SW 1271 (cell line): ENCODE measurements at regions not wholly inside any gene's neighbourhood (a gene's known extent, or its start where the extent isn't known, plus 50 kb on each side); places are given as distances from the start of the nearest gene placed in this dataset.

ENCODE experiments used
- DNase-seq, 2 experiments: peaks; one replicate each; lab custom pipeline; 2025; lab: John Stamatoyannopoulos, UW

GRCh38 chr10:129375171-129375570 is 91.9 kb upstream of the MGMT start:
- no peak for DNase-seq

GRCh38 chr10:129375912-129376311 is 91.1 kb upstream of the MGMT start:
- DNase-seq: no peak

- no peak for DNase-seq
These were observed 86.8 kb upstream of the MGMT start for GRCh38 chr10:129380279-129380678.

- DNase-seq: no peak
These were observed 85.3 kb upstream of the MGMT start for GRCh38 chr10:129381741-129382140.

GRCh38 chr10:129382401-129382800 is 84.6 kb upstream of the MGMT start:
- no peak for DNase-seq

- no peak for DNase-seq
These were observed 83.4 kb upstream of the MGMT start for GRCh38 chr10:129383651-129384050.

GRCh38 chr10:129385600-129385999 is 81.4 kb upstream of the MGMT start:
- DNase-seq: no peak

GRCh38 chr10:129386415-129387257 is 80.4 kb upstream of the MGMT start:
- no peak for DNase-seq

- no peak for DNase-seq
These were observed 79.8 kb upstream of the MGMT start for GRCh38 chr10:129387258-129387525.

- DNase-seq: no peak
These were observed 78.6 kb upstream of the MGMT start for GRCh38 chr10:129388435-129388834.

- DNase-seq: no peak
These were observed 77.8 kb upstream of the MGMT start for GRCh38 chr10:129389194-129389593.

GRCh38 chr10:129390147-129390546 is 76.9 kb upstream of the MGMT start:
- no peak for DNase-seq

- DNase-seq: no peak
These were observed 76.3 kb upstream of the MGMT start for GRCh38 chr10:129390726-129391125.

GRCh38 chr10:129391464-129391863 is 75.6 kb upstream of the MGMT start:
- no peak for DNase-seq

- no peak for DNase-seq
These were observed 74.2 kb upstream of the MGMT start for GRCh38 chr10:129392855-129393254.

- DNase-seq: no peak
These were observed 73.2 kb upstream of the MGMT start for GRCh38 chr10:129393812-129394211.

- DNase-seq: no peak
These were observed 72.3 kb upstream of the MGMT start for GRCh38 chr10:129394518-129395328.

GRCh38 chr10:129396021-129396722 is 70.9 kb upstream of the MGMT start:
- DNase-seq: no peak

GRCh38 chr10:129397198-129397974 is 69.7 kb upstream of the MGMT start:
- no peak for DNase-seq

GRCh38 chr10:129398711-129399141 is 68.3 kb upstream of the MGMT start:
- DNase-seq: no peak

GRCh38 chr10:129400426-129400825 is 66.6 kb upstream of the MGMT start:
- no peak for DNase-seq

- no peak for DNase-seq
These were observed 64.6 kb upstream of the MGMT start for GRCh38 chr10:129402459-129402858.
